Karpas-422 (cell line): ENCODE measurements at regions not wholly inside any gene's neighbourhood (a gene's known extent, or its start where the extent isn't known, plus 50 kb on each side); places are given as distances from the start of the nearest gene placed in this dataset.

Source experiments
- DNase-seq: peaks from one replicate; pipeline ENCODE4 v3.0.0-alpha.2; 2015
- H2AFZ ChIP-seq: fragments of 200-600 bp; sonication (generic); 2 replicates; pipeline ENCODE4 v1.6.1; 2014; ENCODE audit warnings: antibody characterized with exemption, low read length, mixed read lengths
- H3K27ac ChIP-seq: fragments of 200-600 bp; sonication (generic); 2 replicates; pipeline ENCODE4 v1.5.1; 2014; ENCODE audit warnings: mild to moderate bottlenecking, low read length, moderate library complexity
- H3K27me3 ChIP-seq: fragments of 200-600 bp; sonication (generic); 2 replicates; pipeline ENCODE4 v1.6.1; 2014; ENCODE audit warnings: low read length, mixed read lengths
- H3K36me3 ChIP-seq: fragments of 200-600 bp; sonication (generic); 2 replicates; pipeline ENCODE4 v1.6.1; 2014; ENCODE audit warnings: low read length, mixed read lengths; ENCODE audit not compliant: insufficient read depth
- H3K4me1 ChIP-seq: fragments of 200-600 bp; sonication (generic); 2 replicates; pipeline ENCODE4 v1.6.1; 2014; ENCODE audit warnings: mild to moderate bottlenecking, low read length, mixed read lengths
- H3K4me2 ChIP-seq: fragments of 200-600 bp; sonication (generic); 2 replicates; pipeline ENCODE4 v1.6.1; 2014; ENCODE audit warnings: low read length, low read depth, mild to moderate bottlenecking; ENCODE audit not compliant: poor library complexity, severe bottlenecking
- H3K4me3 ChIP-seq: fragments of 200-600 bp; sonication (generic); 2 replicates; pipeline ENCODE4 v1.5.1; 2014; ENCODE audit warnings: mild to moderate bottlenecking, antibody characterized with exemption, low read length, mixed read lengths
- H3K79me2 ChIP-seq: fragments of 200-600 bp; sonication (generic); 2 replicates; pipeline ENCODE4 v1.6.1; 2014; ENCODE audit warnings: mild to moderate bottlenecking, low read length, mixed read lengths
- H3K9ac ChIP-seq: fragments of 200-600 bp; sonication (generic); 2 replicates; pipeline ENCODE4 v1.6.0; 2014; ENCODE audit warnings: low read length
- H3K9me2 ChIP-seq: fragments of 200-600 bp; sonication (generic), shearing (Covaris generic); replicated peaks from 2 replicates; pipeline ENCODE4 v1.6.0; 2014; ENCODE audit warnings: mild to moderate bottlenecking, low read length, moderate library complexity; ENCODE audit not compliant: insufficient read depth
- H3K9me3 ChIP-seq: fragments of 300-700, 200-600 bp; sonication (generic); 2 replicates; pipeline ENCODE4 v1.6.1; 2014; ENCODE audit warnings: low read length, mixed read lengths
- H4K20me1 ChIP-seq: fragments of 200-600 bp; sonication (generic); 2 replicates; pipeline ENCODE4 v1.6.1; 2014; ENCODE audit warnings: mild to moderate bottlenecking, antibody characterized with exemption, low read length, low read depth; ENCODE audit not compliant: insufficient read depth

GRCh38 chr17:70791748-70792443 is 622.6 kb downstream of the KCNJ2 start:
- H3K4me1 ChIP-seq: peaks cover 4% of the 10 kb centered on the region
- no peak overlapping the region for H3K27ac ChIP-seq
- no peak overlapping the region for H3K4me2 ChIP-seq
- H3K27me3 ChIP-seq: no peaks in the 10 kb centered on the region
- no peak overlapping the region for H2AFZ ChIP-seq
- H3K4me3 ChIP-seq: no peak overlapping the region
- no peaks in the 10 kb centered on the region; the same call in 1 of the 2 replicates for H3K9me3 ChIP-seq
- H3K9ac ChIP-seq: no peak overlapping the region
- no peaks in the 10 kb centered on the region for H3K9me2 ChIP-seq
- H3K79me2 ChIP-seq: no peaks in the 10 kb centered on the region
- no peaks in the 10 kb centered on the region for H3K36me3 ChIP-seq
- H4K20me1 ChIP-seq: no peaks in the 10 kb centered on the region
- DNase-seq: no peak

- Histone ChIP-seq H3K27me3 (no peaks in the 10 kb centered on the region), H3K36me3 (no peaks in the 10 kb centered on the region), H2AFZ (no peak overlapping the region), H3K27ac (no peak overlapping the region), H3K4me2 (no peak overlapping the region), H3K9ac (no peak overlapping the region), H3K9me2 (no peaks in the 10 kb centered on the region), H3K4me3 (no peak overlapping the region), H3K4me1 (peaks cover 6% of the 10 kb centered on the region), H3K9me3 (no peaks in the 10 kb centered on the region; the same call in 1 of the 2 replicates), H3K79me2 (no peaks in the 10 kb centered on the region), H4K20me1 (no peaks in the 10 kb centered on the region)
- no peak for DNase-seq
Observed at GRCh38 chr17:70794738-70795137, 625.4 kb downstream of the KCNJ2 start.

GRCh38 chr17:70795620-70796019 is 626.3 kb downstream of the KCNJ2 start:
- DNase-seq: no peak
- H3K79me2 ChIP-seq: no peaks in the 10 kb centered on the region
- H3K9ac ChIP-seq: no peak overlapping the region
- peaks cover 6% of the 10 kb centered on the region for H3K4me1 ChIP-seq
- H2AFZ ChIP-seq: no peak overlapping the region
- H4K20me1 ChIP-seq: no peaks in the 10 kb centered on the region
- no peak overlapping the region for H3K27ac ChIP-seq
- H3K9me2 ChIP-seq: no peaks in the 10 kb centered on the region
- no peak overlapping the region for H3K4me2 ChIP-seq
- no peaks in the 10 kb centered on the region for H3K36me3 ChIP-seq
- no peaks in the 10 kb centered on the region for H3K27me3 ChIP-seq
- H3K4me3 ChIP-seq: no peak overlapping the region
- no peaks in the 10 kb centered on the region; the same call in 1 of the 2 replicates for H3K9me3 ChIP-seq

- DNase-seq: peak; percentile 45
- no peak overlapping the region for H3K27ac ChIP-seq
- H3K79me2 ChIP-seq: no peaks in the 10 kb centered on the region
- H3K27me3 ChIP-seq: no peaks in the 10 kb centered on the region
- no peaks in the 10 kb centered on the region for H3K9me2 ChIP-seq
- H4K20me1 ChIP-seq: no peaks in the 10 kb centered on the region
- no peak overlapping the region for H3K4me2 ChIP-seq
- H3K9ac ChIP-seq: no peak overlapping the region
- H3K36me3 ChIP-seq: no peaks in the 10 kb centered on the region
- no peak overlapping the region for H3K4me3 ChIP-seq
- peaks cover 6% of the 10 kb centered on the region for H3K4me1 ChIP-seq
- H3K9me3 ChIP-seq: no peaks in the 10 kb centered on the region; the same call in 1 of the 2 replicates
- H2AFZ ChIP-seq: peak overlapping the region; percentile 43; the same call in 1 of the 2 replicates
Observed at GRCh38 chr17:70796757-70797156, 627.4 kb downstream of the KCNJ2 start.

- no peaks in the 10 kb centered on the region for H3K9me2 ChIP-seq
- no peak for DNase-seq
- peaks cover 6% of the 10 kb centered on the region for H3K4me1 ChIP-seq
- no peaks in the 10 kb centered on the region for H3K36me3 ChIP-seq
- H2AFZ ChIP-seq: peak overlapping the region; percentile 43; the same call in 1 of the 2 replicates
- no peak overlapping the region for H3K4me3 ChIP-seq
- H3K9me3 ChIP-seq: no peaks in the 10 kb centered on the region; the same call in 1 of the 2 replicates
- no peak overlapping the region for H3K4me2 ChIP-seq
- no peak overlapping the region for H3K9ac ChIP-seq
- no peaks in the 10 kb centered on the region for H3K27me3 ChIP-seq
- H3K79me2 ChIP-seq: no peaks in the 10 kb centered on the region
- no peaks in the 10 kb centered on the region for H4K20me1 ChIP-seq
- no peak overlapping the region for H3K27ac ChIP-seq
Observed at GRCh38 chr17:70797166-70797565, 627.8 kb downstream of the KCNJ2 start.

GRCh38 chr17:70804161-70804560 is 634.8 kb downstream of the KCNJ2 start:
- H3K4me3 ChIP-seq: no peak overlapping the region
- DNase-seq: no peak
- no peak overlapping the region for H3K27ac ChIP-seq
- no peak overlapping the region for H3K9ac ChIP-seq
- H2AFZ ChIP-seq: no peak overlapping the region
- H3K9me3 ChIP-seq: no peaks in the 10 kb centered on the region
- H3K79me2 ChIP-seq: no peaks in the 10 kb centered on the region
- H4K20me1 ChIP-seq: no peaks in the 10 kb centered on the region
- H3K4me1 ChIP-seq: no peaks in the 10 kb centered on the region
- H3K36me3 ChIP-seq: no peaks in the 10 kb centered on the region
- no peaks in the 10 kb centered on the region for H3K27me3 ChIP-seq
- H3K9me2 ChIP-seq: no peaks in the 10 kb centered on the region
- no peak overlapping the region for H3K4me2 ChIP-seq

GRCh38 chr17:70808596-70808995 is 639.3 kb downstream of the KCNJ2 start:
- Histone ChIP-seq H3K4me2 (no peak overlapping the region), H3K36me3 (no peaks in the 10 kb centered on the region), H3K4me3 (no peak overlapping the region), H3K9ac (no peak overlapping the region), H3K79me2 (no peaks in the 10 kb centered on the region), H3K27me3 (no peaks in the 10 kb centered on the region), H2AFZ (no peak overlapping the region), H3K4me1 (no peaks in the 10 kb centered on the region), H3K27ac (no peak overlapping the region), H4K20me1 (no peaks in the 10 kb centered on the region), H3K9me2 (no peaks in the 10 kb centered on the region), H3K9me3 (no peaks in the 10 kb centered on the region)
- peak; percentile 65 for DNase-seq

- Histone ChIP-seq H3K9me3 (no peaks in the 10 kb centered on the region), H3K4me2 (no peak overlapping the region), H3K4me3 (no peak overlapping the region), H3K79me2 (no peaks in the 10 kb centered on the region), H2AFZ (no peak overlapping the region), H3K27me3 (no peaks in the 10 kb centered on the region), H3K4me1 (no peaks in the 10 kb centered on the region), H3K27ac (no peak overlapping the region), H3K36me3 (no peaks in the 10 kb centered on the region), H4K20me1 (no peaks in the 10 kb centered on the region), H3K9me2 (no peaks in the 10 kb centered on the region), H3K9ac (no peak overlapping the region)
- no peak for DNase-seq
Observed at GRCh38 chr17:70810609-70811008, 641.3 kb downstream of the KCNJ2 start.
